Chondrocyte (in vitro differentiated cells): ENCODE measurements at regions not wholly inside any gene's neighbourhood (a gene's known extent, or its start where the extent isn't known, plus 50 kb on each side); places are given as distances from the start of the nearest gene placed in this dataset.

Experiments used
- DNase-seq: peaks from one replicate; pipeline ENCODE4 v3.0.0; 2021; ENCODE audit warnings: mixed read lengths, low spot score
- H3K27ac Mint-ChIP-seq: one replicate; pipeline ENCODE4 v1.8.0; 2021; ENCODE audit warnings: mild to moderate bottlenecking, moderate library complexity, mixed read lengths; ENCODE audit not compliant: unreplicated experiment
- H3K27me3 Mint-ChIP-seq: 2 replicates; pipeline ENCODE4 v1.8.0; 2021; ENCODE audit warnings: low read depth, mixed read lengths
- H3K36me3 Mint-ChIP-seq: 2 replicates; pipeline ENCODE4 v1.8.0; 2021; ENCODE audit warnings: low read depth, mixed read lengths
- H3K4me1 Mint-ChIP-seq: 2 replicates; pipeline ENCODE4 v1.8.0; 2021; ENCODE audit warnings: low read depth, mild to moderate bottlenecking, mixed read lengths
- H3K4me3 Mint-ChIP-seq: one replicate; pipeline ENCODE4 v1.8.0; 2021; ENCODE audit warnings: mild to moderate bottlenecking, moderate library complexity, mixed read lengths; ENCODE audit not compliant: unreplicated experiment
- H3K9me3 Mint-ChIP-seq: 2 replicates; pipeline ENCODE4 v1.8.0; 2021; ENCODE audit warnings: low read depth, mixed read lengths
- TF ChIP-seq, protein P1 (sequence below): fragments of 200-600 bp; sonication (generic); IDR thresholded peaks from 2 replicates; pipeline ENCODE4 v1.5.0; 2021; ENCODE audit warnings: antibody characterized with exemption, mild to moderate bottlenecking, moderate library complexity

DNA sequence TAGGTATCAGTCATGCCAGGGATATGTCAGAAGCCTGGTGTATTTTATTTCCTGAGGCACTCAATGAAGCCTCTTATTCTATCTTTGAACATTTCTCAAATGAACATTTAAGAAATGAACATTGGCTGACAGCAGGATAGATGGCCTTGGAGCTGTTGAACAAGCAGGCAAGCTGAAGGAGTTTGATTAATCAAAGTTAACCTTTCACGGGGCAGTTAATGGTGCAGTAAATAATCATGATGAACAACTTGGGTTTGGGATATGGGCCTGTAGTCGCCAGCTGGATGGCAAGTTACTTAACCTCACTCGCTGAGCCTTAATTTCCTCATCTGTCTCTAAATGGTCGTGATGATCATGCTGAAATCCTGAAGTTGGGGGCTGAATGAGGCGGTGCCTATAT lies 333.0 kb downstream of the SFMBT2 start:
- H3K9me3 Mint-ChIP-seq = no peaks in the 10 kb centered on the region
- no peak overlapping the region for H3K4me3 Mint-ChIP-seq
- no peaks in the 10 kb centered on the region for H3K36me3 Mint-ChIP-seq

DNA sequence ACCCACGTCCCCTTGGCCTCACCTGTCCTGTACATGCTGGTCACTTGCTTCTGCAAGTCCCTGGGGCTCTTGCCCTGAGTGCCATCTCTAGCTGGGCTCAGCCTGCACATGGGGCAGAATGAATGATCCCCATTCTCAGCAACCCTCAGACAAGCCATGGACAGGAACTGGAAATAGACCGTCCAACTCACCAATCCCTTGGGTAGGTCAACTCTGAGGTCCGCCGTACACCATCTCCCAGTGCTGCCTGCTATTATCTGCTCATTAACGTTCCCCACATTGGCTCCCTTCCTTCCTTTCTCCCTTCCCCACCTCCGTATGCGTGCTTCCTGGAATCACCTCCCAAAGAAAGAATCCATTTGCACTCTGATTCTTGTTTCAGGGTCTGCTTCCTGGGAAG lies 335.0 kb downstream of the SFMBT2 start:
- H3K36me3 Mint-ChIP-seq = no peaks in the 10 kb centered on the region
- H3K9me3 Mint-ChIP-seq = no peaks in the 10 kb centered on the region

More for the DNA sequence above, 333.0 kb downstream of the SFMBT2 start:
- no peak overlapping the region for H3K27ac Mint-ChIP-seq
- peaks cover 6% of the 10 kb centered on the region for H3K4me1 Mint-ChIP-seq
- DNase-seq = no peak
- TF ChIP-seq, protein P1, sequence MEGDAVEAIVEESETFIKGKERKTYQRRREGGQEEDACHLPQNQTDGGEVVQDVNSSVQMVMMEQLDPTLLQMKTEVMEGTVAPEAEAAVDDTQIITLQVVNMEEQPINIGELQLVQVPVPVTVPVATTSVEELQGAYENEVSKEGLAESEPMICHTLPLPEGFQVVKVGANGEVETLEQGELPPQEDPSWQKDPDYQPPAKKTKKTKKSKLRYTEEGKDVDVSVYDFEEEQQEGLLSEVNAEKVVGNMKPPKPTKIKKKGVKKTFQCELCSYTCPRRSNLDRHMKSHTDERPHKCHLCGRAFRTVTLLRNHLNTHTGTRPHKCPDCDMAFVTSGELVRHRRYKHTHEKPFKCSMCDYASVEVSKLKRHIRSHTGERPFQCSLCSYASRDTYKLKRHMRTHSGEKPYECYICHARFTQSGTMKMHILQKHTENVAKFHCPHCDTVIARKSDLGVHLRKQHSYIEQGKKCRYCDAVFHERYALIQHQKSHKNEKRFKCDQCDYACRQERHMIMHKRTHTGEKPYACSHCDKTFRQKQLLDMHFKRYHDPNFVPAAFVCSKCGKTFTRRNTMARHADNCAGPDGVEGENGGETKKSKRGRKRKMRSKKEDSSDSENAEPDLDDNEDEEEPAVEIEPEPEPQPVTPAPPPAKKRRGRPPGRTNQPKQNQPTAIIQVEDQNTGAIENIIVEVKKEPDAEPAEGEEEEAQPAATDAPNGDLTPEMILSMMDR = no peak
- peaks cover 11% of the 10 kb centered on the region for H3K27me3 Mint-ChIP-seq

GRCh38 chr10:7075110-7075509 lies 335.7 kb downstream of the SFMBT2 start:
- Mint-ChIP-seq H3K27ac (no peak overlapping the region), H3K27me3 (peaks cover 11% of the 10 kb centered on the region), H3K4me1 (no peaks in the 10 kb centered on the region), H3K36me3 (no peaks in the 10 kb centered on the region), H3K4me3 (no peak overlapping the region), H3K9me3 (no peaks in the 10 kb centered on the region)
- DNase-seq = no peak
- TF ChIP-seq, protein P1 = no peak

More for the DNA sequence above, 335.0 kb downstream of the SFMBT2 start:
- no peak overlapping the region for H3K4me3 Mint-ChIP-seq
- no peak for DNase-seq
- TF ChIP-seq, protein P1 = no peak
- H3K27me3 Mint-ChIP-seq = peaks cover 11% of the 10 kb centered on the region
- H3K4me1 Mint-ChIP-seq = no peaks in the 10 kb centered on the region
- no peak overlapping the region for H3K27ac Mint-ChIP-seq

DNA sequence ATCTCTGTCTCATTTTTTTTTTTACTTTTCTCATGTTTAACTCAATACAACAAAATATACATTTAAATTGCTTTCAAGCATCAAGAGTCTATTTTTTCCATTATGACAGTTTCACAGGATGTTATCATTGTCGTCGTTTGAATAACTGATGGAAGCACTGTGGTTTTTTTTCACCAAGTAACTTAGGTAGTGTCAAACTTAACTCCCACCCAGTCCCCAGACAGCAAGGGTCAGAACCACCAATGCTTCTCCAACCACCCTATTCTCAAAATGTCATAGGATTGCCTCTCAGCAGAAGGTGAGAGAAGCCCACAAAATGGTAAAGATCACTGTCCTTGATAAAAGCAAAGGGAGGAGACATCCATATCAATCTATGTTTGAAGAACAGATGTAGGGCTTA lies 339.4 kb downstream of the SFMBT2 start:
- TF ChIP-seq, protein P1 = no peak
- H3K27me3 Mint-ChIP-seq = peaks cover 11% of the 10 kb centered on the region
- DNase-seq = no peak
- no peaks in the 10 kb centered on the region for H3K36me3 Mint-ChIP-seq
- H3K4me1 Mint-ChIP-seq = no peaks in the 10 kb centered on the region
- peaks cover 3% of the 10 kb centered on the region for H3K9me3 Mint-ChIP-seq
- no peak overlapping the region for H3K4me3 Mint-ChIP-seq
- H3K27ac Mint-ChIP-seq = no peak overlapping the region

- DNase-seq = no peak
- peaks cover 3% of the 10 kb centered on the region for H3K9me3 Mint-ChIP-seq
- H3K4me3 Mint-ChIP-seq = no peak overlapping the region
- H3K4me1 Mint-ChIP-seq = no peaks in the 10 kb centered on the region
- no peak overlapping the region for H3K27ac Mint-ChIP-seq
- TF ChIP-seq, protein P1 = no peak
- H3K36me3 Mint-ChIP-seq = no peaks in the 10 kb centered on the region
- peaks cover 9% of the 10 kb centered on the region for H3K27me3 Mint-ChIP-seq
These were observed 339.9 kb downstream of the SFMBT2 start for GRCh38 chr10:7070950-7071349.
